ENCODE measurements at regions not wholly inside any gene's neighbourhood (a gene's known extent, or its start where the extent isn't known, plus 50 kb on each side); places are given as distances from the start of the nearest gene placed in this dataset.

DNA sequence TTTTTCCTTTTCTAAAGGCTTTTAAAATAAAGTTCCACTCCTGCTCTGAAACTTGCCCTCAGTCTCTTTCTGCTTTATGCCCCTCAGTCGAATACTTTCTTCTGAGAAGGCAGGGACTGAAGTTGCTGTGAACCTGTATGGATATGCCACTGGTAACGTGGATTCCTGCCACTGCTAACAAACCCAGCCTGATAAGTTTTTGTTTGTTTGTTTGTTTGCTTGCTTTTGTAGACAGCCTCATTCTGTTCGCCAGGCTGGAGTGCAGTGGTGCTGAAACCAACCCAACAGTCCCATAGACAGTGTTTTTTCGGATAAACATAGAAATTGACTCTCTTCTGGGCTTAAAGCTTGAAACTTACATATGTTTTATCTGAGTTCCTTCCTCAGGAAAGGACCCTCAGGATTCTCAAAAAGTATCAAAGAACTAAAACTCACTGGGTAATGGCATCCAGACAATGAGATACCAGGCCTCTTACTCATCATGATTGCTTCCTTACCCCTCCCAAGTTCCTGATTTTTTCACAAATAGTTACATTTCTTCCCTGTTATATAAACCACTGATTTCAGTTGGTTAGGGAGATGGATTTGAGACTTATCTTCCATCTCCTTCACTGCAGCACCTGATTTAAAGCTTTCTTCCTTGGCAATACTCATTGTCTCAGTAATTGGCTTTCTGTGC, 273.6 kb downstream of the SDHAF3 start:
- Histone ChIP-seq H3K9me3 (no peaks in the 10 kb centered on the region), H3K36me3 (no peaks in the 10 kb centered on the region), H3K27me3 (replicated peaks; ENCODE audit: insufficient read depth) (no peaks in the 10 kb centered on the region), H3K4me3 (no peak overlapping the region), H3K4me1 (replicated peaks) (no peaks in the 10 kb centered on the region), H3K27ac (no peak overlapping the region)
- 55% methylated on average over 4 of the region's 4 CpGs for WGBS
- TF ChIP-seq POLR2AphosphoS5 (IDR thresholded peaks at IDR 0.05) (no peak), POLR2A (IDR thresholded peaks at IDR 0.05) (no peak)
- TF ChIP-seq, protein P1, sequence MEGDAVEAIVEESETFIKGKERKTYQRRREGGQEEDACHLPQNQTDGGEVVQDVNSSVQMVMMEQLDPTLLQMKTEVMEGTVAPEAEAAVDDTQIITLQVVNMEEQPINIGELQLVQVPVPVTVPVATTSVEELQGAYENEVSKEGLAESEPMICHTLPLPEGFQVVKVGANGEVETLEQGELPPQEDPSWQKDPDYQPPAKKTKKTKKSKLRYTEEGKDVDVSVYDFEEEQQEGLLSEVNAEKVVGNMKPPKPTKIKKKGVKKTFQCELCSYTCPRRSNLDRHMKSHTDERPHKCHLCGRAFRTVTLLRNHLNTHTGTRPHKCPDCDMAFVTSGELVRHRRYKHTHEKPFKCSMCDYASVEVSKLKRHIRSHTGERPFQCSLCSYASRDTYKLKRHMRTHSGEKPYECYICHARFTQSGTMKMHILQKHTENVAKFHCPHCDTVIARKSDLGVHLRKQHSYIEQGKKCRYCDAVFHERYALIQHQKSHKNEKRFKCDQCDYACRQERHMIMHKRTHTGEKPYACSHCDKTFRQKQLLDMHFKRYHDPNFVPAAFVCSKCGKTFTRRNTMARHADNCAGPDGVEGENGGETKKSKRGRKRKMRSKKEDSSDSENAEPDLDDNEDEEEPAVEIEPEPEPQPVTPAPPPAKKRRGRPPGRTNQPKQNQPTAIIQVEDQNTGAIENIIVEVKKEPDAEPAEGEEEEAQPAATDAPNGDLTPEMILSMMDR (IDR thresholded peaks at IDR 0.05) = no peak
- DNase-seq (ENCODE audit: low spot score) = no peak
- intact Hi-C loops (cut with DNase I) = no loop called here

DNA sequence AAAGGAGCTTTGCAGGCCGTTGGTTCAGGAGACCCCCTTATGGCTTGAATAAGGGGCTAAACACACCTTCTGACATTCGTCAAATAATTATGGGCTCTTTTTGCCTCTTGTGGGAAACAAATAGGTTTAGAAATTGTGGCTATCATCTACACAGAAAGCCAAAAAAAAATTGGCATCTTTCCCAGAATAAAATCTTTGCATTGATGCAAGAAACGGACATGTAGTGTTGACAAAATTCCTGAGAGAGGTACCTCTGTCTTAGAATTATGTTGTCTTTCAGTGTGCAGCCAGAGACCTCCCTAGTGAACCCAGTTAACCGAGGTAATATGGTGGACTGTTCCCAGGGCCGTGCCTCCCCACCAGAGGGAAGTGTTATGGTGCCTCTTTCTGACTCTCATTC, 283.9 kb downstream of the SDHAF3 start:
- 45% methylated on average over 5 of the region's 5 CpGs for WGBS
- TF ChIP-seq, protein P1 (IDR thresholded peaks at IDR 0.05) = no peak
- no peak for TF ChIP-seq POLR2A (IDR thresholded peaks at IDR 0.05)
- no peak for TF ChIP-seq POLR2AphosphoS5 (IDR thresholded peaks at IDR 0.05)
- Histone ChIP-seq H3K4me3 (no peak overlapping the region), H3K36me3 (no peaks in the 10 kb centered on the region), H3K4me1 (replicated peaks) (no peaks in the 10 kb centered on the region), H3K9me3 (no peaks in the 10 kb centered on the region), H3K27ac (no peak overlapping the region), H3K27me3 (replicated peaks; ENCODE audit: insufficient read depth) (peaks cover 3% of the 10 kb centered on the region)
- no peak for DNase-seq (ENCODE audit: low spot score)
- intact Hi-C loops (cut with DNase I) = no loop called here

DNA sequence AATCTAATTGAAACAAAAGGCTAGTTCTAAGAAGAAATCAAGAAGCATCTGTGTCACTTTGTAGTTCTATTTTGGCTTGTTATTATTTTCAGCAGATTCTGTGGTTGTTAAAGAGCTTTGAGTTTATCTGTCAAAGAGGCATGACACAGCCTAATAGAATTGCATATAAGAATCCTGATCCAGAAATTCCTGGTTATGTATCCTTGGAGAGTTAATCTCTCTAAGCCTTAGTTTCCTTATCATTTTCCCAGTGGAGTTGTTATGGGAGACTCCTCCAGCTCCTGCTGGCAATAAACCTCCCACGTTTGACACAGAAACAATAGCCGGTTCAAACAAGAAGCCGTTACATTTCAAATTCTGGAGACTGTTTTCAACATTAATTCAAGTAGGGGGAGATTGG, 288.3 kb downstream of the SDHAF3 start:
- intact Hi-C loops (cut with DNase I) = no loop called here
- no peak for DNase-seq (ENCODE audit: low spot score)
- no peak for TF ChIP-seq POLR2AphosphoS5 (IDR thresholded peaks at IDR 0.05)
- TF ChIP-seq, protein P1 (IDR thresholded peaks at IDR 0.05) = no peak
- no peak for TF ChIP-seq POLR2A (IDR thresholded peaks at IDR 0.05)
- Histone ChIP-seq H3K4me1 (replicated peaks) (no peaks in the 10 kb centered on the region), H3K36me3 (no peaks in the 10 kb centered on the region), H3K27me3 (replicated peaks; ENCODE audit: insufficient read depth) (peaks cover 3% of the 10 kb centered on the region), H3K27ac (no peak overlapping the region), H3K4me3 (no peak overlapping the region), H3K9me3 (no peaks in the 10 kb centered on the region)
- 18% methylated on average over 3 of the region's 3 CpGs for WGBS

DNA sequence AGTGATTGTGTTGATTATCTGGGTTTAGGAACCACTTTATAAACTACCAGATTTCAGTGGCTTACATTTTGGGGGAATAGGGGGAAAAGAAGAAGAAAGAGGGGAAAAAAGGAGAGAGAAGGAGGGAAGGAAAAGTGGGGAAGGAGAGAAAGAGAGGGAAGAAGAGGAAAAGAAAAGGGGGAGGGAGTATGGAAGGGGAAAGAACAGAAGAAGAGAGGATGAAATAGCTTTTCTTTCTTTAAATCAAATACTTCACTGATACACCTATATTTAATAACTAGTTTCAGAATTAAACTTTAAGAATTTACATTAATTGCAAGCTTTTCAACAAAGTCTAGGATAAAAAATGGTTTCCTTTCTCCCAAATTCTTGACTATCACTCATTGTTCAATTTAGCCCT, 289.6 kb downstream of the SDHAF3 start:
- H3K9me3 ChIP-seq = no peaks in the 10 kb centered on the region
- intact Hi-C loops (cut with DNase I) = no loop called here
- no peak overlapping the region for H3K4me3 ChIP-seq
- TF ChIP-seq POLR2A (IDR thresholded peaks at IDR 0.05) = no peak
- no peak overlapping the region for H3K27ac ChIP-seq
- no peaks in the 10 kb centered on the region for H3K36me3 ChIP-seq
- H3K27me3 ChIP-seq (replicated peaks; ENCODE audit: insufficient read depth) = peaks cover 3% of the 10 kb centered on the region
- H3K4me1 ChIP-seq (replicated peaks) = no peaks in the 10 kb centered on the region
- no peak for DNase-seq (ENCODE audit: low spot score)

DNA sequence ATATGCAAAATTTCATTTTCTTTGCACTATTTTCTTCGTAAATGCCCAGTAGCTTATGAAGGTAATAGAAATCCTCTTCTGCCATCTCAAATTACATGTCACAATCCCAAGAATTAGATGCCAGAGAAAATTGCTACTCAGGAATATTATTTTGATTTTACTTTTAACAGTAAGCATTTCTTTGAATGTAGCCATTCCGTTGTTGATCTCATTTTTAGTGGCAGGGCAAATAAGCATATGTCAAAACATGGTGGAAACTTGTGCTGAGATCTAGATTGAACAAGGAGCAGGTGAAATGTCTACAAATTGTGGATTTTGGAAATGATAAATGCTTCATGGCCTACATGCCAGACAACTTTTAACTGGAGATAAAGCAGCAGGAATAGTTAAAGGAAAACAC, 291.8 kb downstream of the SDHAF3 start:
- intact Hi-C loops (cut with DNase I) = no loop called here
- DNase-seq (ENCODE audit: low spot score) = no peak
- no peak overlapping the region for H3K27ac ChIP-seq
- 77% methylated on average over 2 of the region's 2 CpGs for WGBS
- no peaks in the 10 kb centered on the region for H3K36me3 ChIP-seq
- no peaks in the 10 kb centered on the region for H3K27me3 ChIP-seq (replicated peaks; ENCODE audit: insufficient read depth)
- no peaks in the 10 kb centered on the region for H3K9me3 ChIP-seq
- H3K4me1 ChIP-seq (replicated peaks) = no peaks in the 10 kb centered on the region
- no peak for TF ChIP-seq POLR2AphosphoS5 (IDR thresholded peaks at IDR 0.05)
- no peak for TF ChIP-seq POLR2A (IDR thresholded peaks at IDR 0.05)
- TF ChIP-seq, protein P1 (IDR thresholded peaks at IDR 0.05) = no peak
- no peak overlapping the region for H3K4me3 ChIP-seq
